Thyroid gland (tissue), 4 donors: ENCODE measurements at regions not wholly inside any gene's neighbourhood (a gene's known extent, or its start where the extent isn't known, plus 50 kb on each side); places are given as distances from the start of the nearest gene placed in this dataset.

Experiments used
- POLR2A ChIP-seq, 2 donors: fragments of 450-650 bp; IDR thresholded peaks; one replicate each; pipeline ENCODE4 v1.6.1; 2017; ENCODE audit warnings: antibody characterized with exemption in 2 of 2, mild to moderate bottlenecking in 2 of 2, moderate library complexity in 1 of 2
- TF ChIP-seq, protein P1 (sequence below), 6 experiments: fragments of 200-600 bp in 3 of 6; fragments of 450-650 bp in 3 of 6; sonication (generic) in 3 of 6; IDR thresholded peaks; one replicate each; pipeline ENCODE4 v1.5.1; 2016 to 2019; ENCODE audit warnings: antibody characterized with exemption in 6 of 6, mild to moderate bottlenecking in 2 of 6, inconsistent platforms in 1 of 6, moderate library complexity in 1 of 6

DNA sequence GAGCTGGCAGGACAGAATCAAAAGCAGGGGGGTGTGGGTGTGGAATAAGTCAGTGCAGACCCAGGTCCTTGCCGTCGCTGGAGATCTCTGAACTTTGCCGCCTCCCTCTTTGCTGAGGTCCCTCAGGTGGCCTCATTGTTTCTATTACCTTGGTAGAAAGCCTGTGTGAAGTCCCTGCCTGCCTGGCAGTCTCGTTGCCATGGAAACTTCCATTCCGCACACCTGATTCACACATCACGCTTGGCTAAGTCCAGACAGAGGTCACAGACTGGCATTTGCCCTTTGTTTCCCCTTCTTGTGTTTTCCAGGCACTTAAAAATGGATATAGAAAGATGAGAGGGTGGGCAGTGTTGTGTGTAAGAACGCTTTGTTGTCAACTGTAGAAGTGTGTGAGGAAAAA, 260.6 kb downstream of the PRL start:
- TF ChIP-seq, protein P1, sequence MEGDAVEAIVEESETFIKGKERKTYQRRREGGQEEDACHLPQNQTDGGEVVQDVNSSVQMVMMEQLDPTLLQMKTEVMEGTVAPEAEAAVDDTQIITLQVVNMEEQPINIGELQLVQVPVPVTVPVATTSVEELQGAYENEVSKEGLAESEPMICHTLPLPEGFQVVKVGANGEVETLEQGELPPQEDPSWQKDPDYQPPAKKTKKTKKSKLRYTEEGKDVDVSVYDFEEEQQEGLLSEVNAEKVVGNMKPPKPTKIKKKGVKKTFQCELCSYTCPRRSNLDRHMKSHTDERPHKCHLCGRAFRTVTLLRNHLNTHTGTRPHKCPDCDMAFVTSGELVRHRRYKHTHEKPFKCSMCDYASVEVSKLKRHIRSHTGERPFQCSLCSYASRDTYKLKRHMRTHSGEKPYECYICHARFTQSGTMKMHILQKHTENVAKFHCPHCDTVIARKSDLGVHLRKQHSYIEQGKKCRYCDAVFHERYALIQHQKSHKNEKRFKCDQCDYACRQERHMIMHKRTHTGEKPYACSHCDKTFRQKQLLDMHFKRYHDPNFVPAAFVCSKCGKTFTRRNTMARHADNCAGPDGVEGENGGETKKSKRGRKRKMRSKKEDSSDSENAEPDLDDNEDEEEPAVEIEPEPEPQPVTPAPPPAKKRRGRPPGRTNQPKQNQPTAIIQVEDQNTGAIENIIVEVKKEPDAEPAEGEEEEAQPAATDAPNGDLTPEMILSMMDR (IDR thresholded peaks at IDR 0.05) = no peak
- no peak for TF ChIP-seq POLR2A (IDR thresholded peaks at IDR 0.05)
